Activated CD8-positive, alpha-beta memory T cell treated with anti-CD3 and anti-CD28 coated beads for 4 hours (primary cell): ENCODE measurements at regions not wholly inside any gene's neighbourhood (a gene's known extent, or its start where the extent isn't known, plus 50 kb on each side); places are given as distances from the start of the nearest gene placed in this dataset.

ENCODE experiments used
- DNase-seq, 2 donors: peaks; one replicate each; pipeline ENCODE4 v3.0.0-alpha.2; 2020; ENCODE audit warnings: low read depth in 2 of 2

GRCh38 chr10:21172930-21173801, 276.1 kb upstream of the NEBL start:
- DNase-seq = no peak

- DNase-seq = no peak
These were observed 275.4 kb upstream of the NEBL start for GRCh38 chr10:21172542-21172929.

GRCh38 chr10:21171936-21172541, 274.9 kb upstream of the NEBL start:
- no peak for DNase-seq

GRCh38 chr10:21171197-21171935, 274.3 kb upstream of the NEBL start:
- DNase-seq = no peak

- DNase-seq = no peak
These were observed 273.1 kb upstream of the NEBL start for GRCh38 chr10:21170216-21170615.

- DNase-seq = no peak
These were observed 272.2 kb upstream of the NEBL start for GRCh38 chr10:21169271-21169670.

- DNase-seq = no peak
These were observed 270.3 kb upstream of the NEBL start for GRCh38 chr10:21167288-21168010.

GRCh38 chr10:21166557-21167287, 269.6 kb upstream of the NEBL start:
- no peak for DNase-seq

GRCh38 chr10:21165489-21165888, 268.4 kb upstream of the NEBL start:
- DNase-seq = no peak

GRCh38 chr10:21164687-21165086, 267.6 kb upstream of the NEBL start:
- DNase-seq = no peak

- DNase-seq = no peak
These were observed 265.8 kb upstream of the NEBL start for GRCh38 chr10:21162948-21163347.

GRCh38 chr10:21161647-21162046, 264.5 kb upstream of the NEBL start:
- no peak for DNase-seq

- DNase-seq = no peak
These were observed 264.0 kb upstream of the NEBL start for GRCh38 chr10:21161090-21161625.

- DNase-seq = no peak
These were observed 263.0 kb upstream of the NEBL start for GRCh38 chr10:21160116-21160515.

- no peak for DNase-seq
These were observed 262.6 kb upstream of the NEBL start for GRCh38 chr10:21159669-21160068.

- DNase-seq = no peak
These were observed 261.2 kb upstream of the NEBL start for GRCh38 chr10:21158301-21158700.

- DNase-seq = no peak
These were observed 260.6 kb upstream of the NEBL start for GRCh38 chr10:21157664-21158063.

GRCh38 chr10:21150166-21150565, 253.1 kb upstream of the NEBL start:
- DNase-seq = no peak

GRCh38 chr10:21146436-21146789, 249.3 kb upstream of the NEBL start:
- no peak for DNase-seq

- no peak for DNase-seq
These were observed 248.8 kb upstream of the NEBL start for GRCh38 chr10:21145751-21146435.

GRCh38 chr10:21144047-21144446, 246.9 kb upstream of the NEBL start:
- no peak for DNase-seq
